Vagina (tissue), 2 donors: ENCODE measurements at regions not wholly inside any gene's neighbourhood (a gene's known extent, or its start where the extent isn't known, plus 50 kb on each side); places are given as distances from the start of the nearest gene placed in this dataset.

Source experiments
- DNase-seq, 2 donors: peaks; one replicate each; pipeline ENCODE4 v3.0.0-alpha.2; 2017; ENCODE audit errors: extremely low spot score in 2 of 2
- H3K27ac ChIP-seq: fragments of 200-600 bp; sonication (generic); one replicate; pipeline ENCODE4 v1.5.1; 2019
- H3K27me3 ChIP-seq: fragments of 200-600 bp; sonication (generic); one replicate; pipeline ENCODE4 v1.5.1; 2019
- H3K36me3 ChIP-seq, 2 donors: fragments of 200-600 bp; sonication (generic); one replicate each; pipeline ENCODE4 v1.5.1; 2017 to 2019
- H3K4me1 ChIP-seq: fragments of 200-600 bp; sonication (generic); one replicate; pipeline ENCODE4 v1.5.1; 2019
- H3K4me3 ChIP-seq, 2 donors: fragments of 200-600 bp; sonication (generic); 1 replicate in 1 of 2; 2 replicates in 1 of 2; pipeline ENCODE4 v1.5.1; 2016 to 2019
- H3K9me3 ChIP-seq: fragments of 200-600 bp; sonication (generic); one replicate; pipeline ENCODE4 v1.5.1; 2019
- CTCF ChIP-seq, 3 experiments: fragments of 450-650 bp in 2 of 3; fragments of 200-600 bp in 1 of 3; sonication (generic) in 1 of 3; IDR thresholded peaks; one replicate each; pipeline ENCODE4 v1.5.1; 2017 to 2019; ENCODE audit warnings: antibody characterized with exemption in 3 of 3, mild to moderate bottlenecking in 2 of 3, moderate library complexity in 2 of 3
- POLR2A ChIP-seq, 2 donors: fragments of 450-650 bp; IDR thresholded peaks; one replicate each; pipeline ENCODE4 v1.6.1; 2017; ENCODE audit warnings: antibody characterized with exemption in 2 of 2, mild to moderate bottlenecking in 2 of 2, moderate library complexity in 2 of 2
- POLR2AphosphoS5 ChIP-seq, 2 donors: sonication (generic); formaldehyde crosslinking; IDR thresholded peaks; one replicate each; pipeline ENCODE4 v1.9.0; 2017; ENCODE audit warnings: antibody characterized with exemption in 2 of 2, mild to moderate bottlenecking in 2 of 2, low read depth in 1 of 2; ENCODE audit not compliant: insufficient read depth in 1 of 2
- intact Hi-C: fragments of 100-400 bp; cut with DNase I; formaldehyde crosslinking; loops from one replicate; pipeline ENCODE4 v1.15.1; 2023

DNA sequence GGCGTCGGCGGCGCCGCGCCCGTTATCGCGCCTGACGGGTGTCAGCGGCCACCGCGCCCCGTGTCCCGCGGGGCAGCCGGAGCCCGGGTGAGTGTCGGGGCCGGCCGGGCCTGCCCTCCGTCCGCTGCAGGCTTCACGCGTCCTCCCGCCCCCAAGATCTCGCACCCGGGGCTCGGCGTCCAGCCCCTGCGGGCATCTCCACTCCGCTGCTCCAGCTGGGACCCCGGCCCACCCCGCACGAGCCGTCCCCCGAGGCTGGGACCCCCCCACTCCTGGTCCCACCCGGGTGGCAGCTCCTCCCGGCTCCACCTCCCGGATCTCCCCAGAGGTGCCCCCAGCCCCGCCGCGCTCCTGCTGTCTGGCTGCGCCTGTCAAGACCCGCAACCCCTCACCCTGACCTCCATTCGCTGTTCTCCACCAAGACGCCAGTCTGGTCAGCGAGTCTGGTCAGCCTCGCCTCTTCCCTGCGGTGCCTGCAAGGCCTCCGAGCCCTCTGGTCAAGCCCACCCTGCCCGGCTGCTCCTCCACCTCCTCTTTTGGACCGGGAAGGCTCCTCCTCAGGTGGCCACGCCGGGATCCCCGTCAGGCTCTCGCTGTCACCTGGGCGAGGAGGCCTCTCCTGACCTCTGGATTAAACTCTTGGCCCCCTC lies 66.0 kb upstream of the NKX1-1 start:
- H3K4me1 ChIP-seq: peaks cover 12% of the 10 kb centered on the region
- TF ChIP-seq POLR2A (IDR thresholded peaks at IDR 0.05) (no peak), CTCF (IDR thresholded peaks at IDR 0.05) (no peak), POLR2AphosphoS5 (IDR thresholded peaks at IDR 0.05; ENCODE audit: insufficient read depth in 1 of 2, low read depth in 1 of 2) (no peak)
- H3K36me3 ChIP-seq: no peaks in the 10 kb centered on the region
- no peak overlapping the region for H3K27ac ChIP-seq
- no peaks in the 10 kb centered on the region for H3K9me3 ChIP-seq
- peaks cover 9% of the 10 kb centered on the region for H3K27me3 ChIP-seq
- intact Hi-C loops: no loop called here
- DNase-seq: no peak
- H3K4me3 ChIP-seq: no peak overlapping the region

DNA sequence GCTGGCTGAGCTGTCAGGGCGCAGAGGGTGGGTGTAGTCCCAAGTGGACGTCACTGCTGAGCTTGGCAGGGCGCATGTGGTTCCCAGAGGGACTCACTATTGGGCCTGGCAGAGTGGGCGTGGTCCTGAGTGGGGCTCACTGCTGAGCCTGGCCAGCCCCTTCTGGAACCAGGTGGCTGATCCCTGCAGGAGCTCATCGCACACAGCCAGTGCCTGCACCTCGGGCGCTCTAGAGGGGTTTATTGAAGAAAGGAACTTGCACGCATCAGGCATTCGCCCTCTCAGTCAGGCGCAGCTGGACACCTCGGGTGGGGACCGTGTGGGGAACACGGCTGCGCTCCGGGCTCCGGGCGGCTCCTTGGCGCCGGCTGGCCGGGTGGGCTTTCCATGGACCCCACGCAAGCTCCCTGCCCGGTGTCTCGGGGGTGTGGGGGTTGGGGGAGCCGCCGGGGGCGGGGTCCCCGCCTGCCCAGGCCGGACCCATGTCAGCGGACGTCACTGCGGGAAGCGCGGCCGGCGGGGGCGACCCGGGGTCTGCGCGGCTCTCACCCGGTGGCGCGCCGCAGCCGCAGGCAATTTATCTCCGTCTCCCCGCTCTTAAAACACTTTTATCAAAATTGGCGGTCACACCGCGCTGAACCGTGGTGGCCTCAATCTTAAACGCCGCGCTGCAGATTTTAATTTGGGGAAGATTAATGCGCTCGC lies 65.4 kb upstream of the NKX1-1 start:
- DNase-seq: no peak
- Histone ChIP-seq H3K27ac (no peak overlapping the region), H3K36me3 (no peaks in the 10 kb centered on the region), H3K27me3 (peaks cover 9% of the 10 kb centered on the region), H3K4me3 (no peak overlapping the region), H3K9me3 (no peaks in the 10 kb centered on the region), H3K4me1 (peaks cover 12% of the 10 kb centered on the region)
- intact Hi-C loops: no loop called here
- no peak for TF ChIP-seq POLR2AphosphoS5 (IDR thresholded peaks at IDR 0.05; ENCODE audit: insufficient read depth in 1 of 2, low read depth in 1 of 2)
- TF ChIP-seq CTCF (IDR thresholded peaks at IDR 0.05): no peak
- TF ChIP-seq POLR2A (IDR thresholded peaks at IDR 0.05): no peak

DNA sequence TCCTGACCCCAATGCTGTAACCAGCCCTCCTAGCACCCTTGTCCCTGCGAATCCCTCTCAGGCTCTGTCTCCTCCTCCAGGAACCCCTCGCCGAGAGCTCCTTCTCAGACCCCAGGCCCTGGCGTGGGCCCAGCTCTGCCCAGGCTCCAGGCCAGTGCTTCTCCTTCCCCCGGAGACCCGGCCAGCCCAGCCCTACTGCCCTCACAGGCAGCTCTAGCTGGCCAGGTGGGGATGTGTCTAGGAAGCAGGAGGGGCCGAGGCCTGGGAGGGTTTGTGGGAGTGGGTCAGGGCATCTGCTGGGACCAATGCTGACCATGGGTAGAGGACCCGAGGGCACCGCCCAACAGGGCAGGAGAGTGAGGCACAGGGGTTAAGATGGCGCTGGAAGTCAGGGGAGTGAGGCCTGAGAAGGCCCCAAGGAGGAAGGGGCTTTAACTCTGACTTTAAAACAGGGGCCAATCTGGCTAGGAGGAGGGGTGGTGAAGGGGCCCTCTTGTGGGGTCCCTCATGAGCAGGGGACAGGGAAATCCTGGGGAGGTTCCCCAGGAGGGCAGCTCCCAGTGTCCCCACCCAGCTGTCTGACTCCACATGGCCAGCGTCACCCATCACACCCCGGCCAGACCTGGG lies 64.7 kb upstream of the NKX1-1 start:
- no peak for DNase-seq

DNA sequence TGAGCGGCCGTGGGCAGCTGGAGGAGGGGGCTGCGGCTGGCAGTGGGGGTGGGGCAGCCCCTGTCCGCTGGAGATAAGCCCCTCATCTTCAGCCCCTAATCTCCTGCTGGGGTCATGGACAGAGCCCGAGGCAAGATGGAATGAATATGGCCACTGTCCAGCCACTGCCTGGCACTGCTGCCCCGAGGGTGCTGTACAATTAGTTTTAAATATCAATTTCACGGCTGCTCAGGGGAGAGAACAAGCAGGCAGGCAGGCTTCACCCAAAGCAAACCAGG lies 64.1 kb upstream of the NKX1-1 start:
- intact Hi-C loops: no loop called here
- Histone ChIP-seq H3K9me3 (no peaks in the 10 kb centered on the region), H3K27me3 (peaks cover 9% of the 10 kb centered on the region), H3K4me1 (peaks cover 12% of the 10 kb centered on the region), H3K36me3 (no peaks in the 10 kb centered on the region), H3K27ac (no peak overlapping the region), H3K4me3 (no peak overlapping the region)
- DNase-seq: no peak
- TF ChIP-seq CTCF (IDR thresholded peaks at IDR 0.05): no peak
- TF ChIP-seq POLR2AphosphoS5 (IDR thresholded peaks at IDR 0.05; ENCODE audit: insufficient read depth in 1 of 2, low read depth in 1 of 2): no peak
- TF ChIP-seq POLR2A (IDR thresholded peaks at IDR 0.05): no peak

More for the DNA sequence above, 64.7 kb upstream of the NKX1-1 start:
- Histone ChIP-seq H3K27me3 (peaks cover 9% of the 10 kb centered on the region), H3K4me1 (peaks cover 12% of the 10 kb centered on the region), H3K36me3 (no peaks in the 10 kb centered on the region), H3K27ac (no peak overlapping the region), H3K9me3 (no peaks in the 10 kb centered on the region), H3K4me3 (no peak overlapping the region)
- TF ChIP-seq POLR2A (IDR thresholded peaks at IDR 0.05) (no peak), POLR2AphosphoS5 (IDR thresholded peaks at IDR 0.05; ENCODE audit: insufficient read depth in 1 of 2, low read depth in 1 of 2) (no peak), CTCF (IDR thresholded peaks at IDR 0.05) (no peak)
- intact Hi-C loops: no loop called here
